HepG2 (cell line): ENCODE measurements at regions not wholly inside any gene's neighbourhood (a gene's known extent, or its start where the extent isn't known, plus 50 kb on each side); places are given as distances from the start of the nearest gene placed in this dataset.

Experiments used
- small RNA-seq, 3 experiments: library from RNA; depleted of rRNA; stranded (forward); fragments of <200 nt; gene quantifications; one replicate each; pipeline ENCODE3, GENCODE V24; 2012; ENCODE audit warnings: low read depth in 2 of 3, low replicate concordance in 1 of 3; ENCODE audit not compliant: insufficient read length in 3 of 3, insufficient read depth in 2 of 3

Small RNA genes in the stretch of these regions (small RNA-seq; reads per million reads assigned to genes)
- gene KRT18P53, result 0 reads per million in 3 experiments
